ENCODE measurements at regions not wholly inside any gene's neighbourhood (a gene's known extent, or its start where the extent isn't known, plus 50 kb on each side); places are given as distances from the start of the nearest gene placed in this dataset.
"Not testable (repeated sequence)": the region's sequence is repeated elsewhere in the genome, so short reads cannot be mapped to it uniquely, and the experiment has no call there.

DNA sequence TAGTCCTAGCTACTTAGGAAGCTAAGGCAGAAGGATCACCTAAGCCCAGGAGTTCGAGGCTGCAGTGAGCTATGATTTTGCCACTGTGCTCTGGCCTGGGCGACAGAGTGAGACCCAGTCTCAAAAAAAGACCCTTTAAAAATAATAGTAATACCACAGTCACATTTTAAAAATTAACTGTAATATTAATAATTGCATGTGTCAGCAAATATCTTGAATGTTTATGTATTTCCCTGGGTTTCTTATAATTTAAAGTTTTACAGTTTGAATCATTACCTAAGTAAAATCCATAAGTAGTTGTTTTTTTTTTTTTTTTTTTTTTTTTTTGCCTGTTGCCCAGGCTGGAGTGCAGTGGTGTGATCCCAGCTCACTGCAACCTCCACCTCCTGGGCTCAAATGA, 69.2 kb downstream of the LYZL2 start:
- no peak for DNase-seq (ENCODE audit: low spot score)

DNA sequence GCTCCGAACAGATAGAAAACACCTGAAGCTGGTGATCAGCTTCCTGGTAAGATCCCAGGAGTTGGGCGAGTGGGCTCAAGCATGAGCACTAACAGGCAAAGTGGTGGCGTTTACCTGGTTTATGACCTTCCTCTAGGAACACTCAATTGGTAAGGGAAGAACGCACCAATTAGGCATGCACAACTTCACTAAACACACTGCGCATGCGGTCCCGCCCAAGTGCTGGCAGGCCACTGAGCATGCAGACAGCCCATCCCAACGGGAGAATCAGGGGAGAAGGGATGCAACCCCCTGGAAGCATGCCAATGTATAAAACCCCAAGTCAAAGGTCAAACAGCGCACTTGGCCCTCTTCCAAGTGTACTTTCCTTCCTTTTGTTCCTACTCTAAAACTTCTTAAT, 70.4 kb downstream of the LYZL2 start:
- DNase-seq (ENCODE audit: low spot score): no peak

DNA sequence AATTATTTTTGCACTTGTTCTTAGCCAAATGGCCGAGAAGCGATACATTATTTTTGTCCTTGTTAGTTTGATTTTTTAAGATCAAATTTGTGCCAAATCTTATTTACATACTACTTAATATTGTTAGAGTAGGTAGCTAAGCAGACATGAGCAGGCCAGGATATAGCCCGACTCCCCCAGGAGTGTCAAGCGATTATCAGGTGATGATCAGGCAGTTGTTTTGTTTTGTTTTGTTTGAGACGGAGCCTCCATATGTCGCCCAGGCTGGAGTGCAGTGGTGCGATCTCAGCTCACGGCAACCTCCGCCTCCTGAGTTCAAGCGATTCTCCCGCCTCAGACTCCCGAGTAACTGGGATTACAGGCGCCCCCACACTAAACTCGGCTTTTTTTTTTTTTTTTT, 71.1 kb downstream of the LYZL2 start:
- DNase-seq (ENCODE audit: low spot score): no peak

DNA sequence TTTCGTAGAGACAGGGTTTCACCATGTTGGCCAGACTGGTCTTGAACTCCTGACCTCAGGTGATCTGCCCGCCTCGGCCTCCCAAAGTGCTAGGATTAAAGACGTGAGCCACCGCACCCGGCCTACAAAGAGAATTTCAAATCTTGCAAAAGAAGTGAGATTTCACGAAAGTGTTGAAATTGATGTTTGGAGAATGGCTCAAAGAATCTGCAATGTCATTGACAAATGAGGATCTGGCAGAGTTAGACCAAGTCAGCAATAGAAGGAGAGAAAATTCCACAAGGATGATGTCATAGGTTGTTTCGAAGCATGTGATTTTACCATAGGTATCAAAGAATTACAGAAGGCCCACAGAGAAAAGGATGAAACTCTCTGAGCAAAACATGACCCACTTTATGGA, 71.7 kb downstream of the LYZL2 start:
- peak; percentile 13 for DNase-seq (ENCODE audit: low spot score)

DNA sequence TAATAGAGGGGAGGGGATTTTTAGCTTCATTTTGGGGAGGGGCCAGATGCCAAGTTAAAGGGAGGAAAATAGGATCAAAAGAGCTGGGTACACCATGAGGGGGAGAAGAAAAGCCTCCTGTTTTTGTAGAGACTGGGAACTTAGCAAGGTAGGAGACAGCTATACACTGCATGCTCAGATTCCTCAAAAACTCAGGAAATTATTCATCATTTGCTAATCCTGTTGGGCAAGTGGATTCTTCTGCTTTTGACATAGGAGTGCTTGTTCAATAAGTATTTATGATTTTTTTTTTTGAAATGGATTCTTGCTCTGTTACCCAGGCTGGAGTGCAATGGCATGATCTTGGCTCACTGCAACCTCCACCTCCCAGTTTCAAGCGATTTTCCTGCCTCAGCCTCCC, 73.4 kb downstream of the LYZL2 start:
- DNase-seq (ENCODE audit: low spot score): no peak

DNA sequence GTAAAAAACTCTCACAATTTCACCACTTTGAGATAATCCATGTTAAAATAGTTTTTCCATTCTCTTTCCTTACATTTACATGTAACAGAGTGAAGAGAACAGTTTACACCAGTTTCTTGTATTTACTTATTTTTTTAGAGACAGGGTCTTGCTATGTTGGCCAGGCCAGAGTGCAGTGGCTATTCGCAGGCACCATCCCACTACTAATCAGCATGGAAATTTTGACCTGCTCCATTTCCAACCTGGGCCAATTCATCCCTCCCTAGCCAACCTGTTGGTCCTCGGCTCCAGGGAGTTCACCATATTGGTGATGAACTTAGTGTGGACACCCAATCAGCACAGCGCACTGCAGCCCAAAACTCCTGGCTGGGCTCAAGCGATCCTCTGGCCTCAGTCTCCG, 74.1 kb downstream of the LYZL2 start:
- no peak for DNase-seq (ENCODE audit: low spot score)

DNA sequence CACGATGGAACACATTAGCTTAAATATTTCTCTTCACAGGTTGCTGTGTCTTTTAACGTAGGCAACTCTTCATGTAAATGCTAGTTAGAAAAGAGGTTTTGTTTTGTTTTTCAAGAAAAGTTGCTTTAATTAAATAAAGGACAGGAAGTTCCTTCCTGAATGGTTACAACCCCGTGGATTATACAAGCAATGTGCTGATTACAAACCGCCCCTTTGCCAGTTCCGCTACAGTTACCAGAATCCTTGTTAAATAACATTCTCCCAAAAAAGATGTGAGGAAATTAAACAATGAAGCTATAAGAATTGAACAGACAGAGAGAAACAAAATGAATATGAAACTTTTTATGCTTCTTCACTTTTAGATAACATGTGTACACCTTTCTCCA, 75.1 kb downstream of the LYZL2 start:
- no peak for DNase-seq (ENCODE audit: low spot score)

DNA sequence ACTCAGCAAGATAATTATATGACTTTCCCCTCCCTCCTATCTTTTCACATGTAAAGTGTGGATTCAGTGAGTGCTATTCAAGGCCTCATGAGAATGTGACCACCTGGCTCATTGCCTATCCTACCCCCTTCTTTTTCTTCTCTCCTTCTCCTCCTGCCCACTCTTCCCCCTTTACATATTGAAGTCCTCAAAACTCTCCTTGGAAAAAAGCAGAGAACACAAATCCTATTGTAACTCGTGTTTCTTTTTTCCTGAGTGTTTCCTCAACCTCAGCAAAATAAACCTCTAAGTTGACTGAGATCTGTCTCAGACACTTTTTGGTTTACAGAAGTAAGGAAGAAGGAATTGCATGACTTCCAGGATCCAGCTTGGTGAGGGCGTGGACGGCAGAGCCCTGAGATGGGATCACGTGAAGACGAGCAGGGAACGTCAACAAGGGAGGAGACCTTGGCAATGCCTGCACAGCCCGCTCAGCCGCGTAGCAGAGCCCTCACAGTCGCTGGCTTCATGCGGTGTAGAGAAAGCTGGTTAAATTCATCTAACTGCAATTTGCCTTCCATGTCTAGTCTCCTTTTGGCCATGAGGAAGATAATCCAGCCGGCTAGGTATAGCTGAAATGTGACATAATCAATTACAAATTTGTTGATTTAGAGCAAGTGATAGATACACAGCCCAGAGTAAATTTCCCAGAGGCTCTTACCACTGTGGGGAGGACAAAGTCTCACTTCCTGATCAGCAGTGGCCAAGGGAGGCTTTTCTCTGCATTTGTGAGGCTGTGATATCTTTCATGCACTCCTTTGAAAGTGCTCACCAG, 75.7 kb downstream of the LYZL2 start:
- peak; percentile 88 for DNase-seq (ENCODE audit: low spot score)

DNA sequence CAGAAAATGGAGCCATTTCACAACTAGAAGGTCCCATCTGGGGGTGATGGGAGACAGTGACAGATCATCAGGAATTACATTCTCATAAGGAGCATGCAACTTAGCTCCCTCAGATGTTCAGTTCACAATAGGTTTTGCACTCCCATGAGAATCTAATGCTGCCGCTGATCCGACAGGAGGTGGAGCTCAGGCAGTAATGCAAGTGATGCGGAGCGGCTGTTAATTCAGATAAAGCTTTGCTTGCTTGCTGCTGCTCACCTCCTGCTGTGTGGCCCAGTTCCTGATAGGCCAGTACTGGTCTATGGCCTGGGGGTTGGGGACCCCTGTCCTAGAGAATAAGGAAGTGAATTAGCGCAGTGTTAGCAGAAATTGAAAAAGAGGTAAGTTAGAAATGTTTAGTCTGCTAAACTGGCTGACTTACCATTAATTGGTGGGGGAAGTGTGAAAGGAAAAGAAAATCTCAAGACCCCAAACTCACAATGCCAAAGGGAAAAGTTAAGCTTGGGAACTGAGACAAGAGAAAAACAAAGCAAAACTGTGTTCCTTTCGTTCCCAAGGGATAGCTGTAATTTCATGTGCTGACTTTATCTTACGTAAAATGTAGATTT, 76.4 kb downstream of the LYZL2 start:
- DNase-seq (ENCODE audit: low spot score): no peak

DNA sequence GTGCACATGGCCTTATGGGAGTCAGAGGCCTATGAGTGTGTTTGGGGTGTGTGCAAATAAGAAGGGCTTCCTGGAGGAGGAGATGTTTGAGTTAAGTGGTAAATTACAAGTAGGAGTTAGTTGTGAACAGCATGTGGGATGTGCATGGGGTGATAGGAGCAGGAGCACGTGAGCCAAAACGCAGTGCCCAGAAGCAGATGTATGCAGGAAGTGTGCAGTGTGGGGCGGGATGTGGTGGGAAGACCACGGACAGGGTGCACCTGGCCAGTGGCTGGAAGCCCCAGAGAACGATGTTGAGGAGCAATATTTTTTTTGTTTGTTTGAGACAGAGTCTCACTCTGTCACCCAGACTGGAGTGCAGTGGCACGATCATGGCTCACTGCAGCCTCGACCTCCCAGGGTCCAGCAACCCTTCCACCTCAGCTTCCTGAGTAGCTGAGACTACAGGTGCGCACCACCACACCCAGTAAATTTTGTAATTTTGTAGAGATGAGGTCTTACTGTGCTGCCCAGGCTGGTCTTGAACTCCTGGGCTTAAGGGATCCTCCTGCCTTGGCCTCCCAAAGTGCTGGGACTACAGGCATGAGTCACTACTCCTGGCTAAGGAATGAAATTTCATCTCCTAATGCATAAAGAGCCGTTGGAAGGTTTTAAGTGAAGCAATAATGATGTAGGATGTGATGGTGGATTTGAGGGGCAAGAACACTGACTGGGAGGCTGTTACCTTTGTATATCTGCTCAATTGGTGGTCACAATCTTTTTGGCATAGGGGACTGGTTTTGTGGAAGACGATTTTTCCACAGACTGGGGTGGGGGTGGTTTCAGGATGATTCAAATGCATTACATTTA, 78.4 kb downstream of the LYZL2 start:
- DNase-seq (ENCODE audit: low spot score): no peak

DNA sequence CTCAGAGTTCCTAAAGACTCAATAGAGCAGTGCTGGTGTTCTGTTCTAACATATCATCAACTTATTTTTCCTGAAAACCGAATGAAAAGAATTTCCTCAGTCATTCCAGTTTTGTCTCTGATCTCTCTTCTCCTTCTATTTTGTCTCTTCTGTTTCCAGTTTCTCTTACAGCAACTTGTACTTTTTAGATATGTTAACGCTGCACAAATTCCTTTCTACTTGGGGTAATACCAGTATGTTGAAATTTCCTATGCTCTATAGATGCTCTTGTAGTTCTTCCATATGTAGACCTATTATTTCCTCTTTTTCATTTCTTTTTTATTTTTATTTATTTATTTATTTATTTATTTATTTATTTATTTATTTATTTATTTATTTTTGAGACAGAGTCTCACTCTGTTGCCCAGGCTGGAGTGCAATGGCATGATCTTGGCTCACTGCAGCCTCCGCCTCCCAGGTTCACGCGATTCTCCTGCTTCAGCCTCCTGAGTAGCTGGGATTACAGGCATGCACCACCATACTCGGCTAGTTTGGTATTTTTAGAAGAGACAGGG, 80.3 kb downstream of the LYZL2 start:
- DNase-seq (ENCODE audit: low spot score): not testable (repeated sequence)

DNA sequence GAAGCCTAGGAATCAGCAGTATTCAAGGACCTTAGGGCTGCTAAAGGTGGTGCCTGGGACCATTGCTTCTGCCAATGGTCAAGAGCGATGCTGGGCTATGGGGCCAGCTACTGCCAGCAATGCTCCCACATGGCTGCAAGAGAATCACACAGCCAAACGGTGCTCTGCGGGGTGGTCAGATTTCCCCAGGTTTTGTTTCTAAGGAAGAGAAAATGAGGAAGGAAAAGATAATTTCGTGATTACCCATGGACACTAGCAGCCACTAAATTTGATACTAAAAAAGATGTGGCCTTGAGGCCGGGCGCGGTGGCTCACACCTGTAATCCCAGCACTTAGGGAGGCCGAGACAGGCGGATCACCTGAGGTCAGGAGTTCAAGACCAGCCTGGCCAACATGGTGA, 83.0 kb downstream of the LYZL2 start:
- no peak for DNase-seq (ENCODE audit: low spot score)

DNA sequence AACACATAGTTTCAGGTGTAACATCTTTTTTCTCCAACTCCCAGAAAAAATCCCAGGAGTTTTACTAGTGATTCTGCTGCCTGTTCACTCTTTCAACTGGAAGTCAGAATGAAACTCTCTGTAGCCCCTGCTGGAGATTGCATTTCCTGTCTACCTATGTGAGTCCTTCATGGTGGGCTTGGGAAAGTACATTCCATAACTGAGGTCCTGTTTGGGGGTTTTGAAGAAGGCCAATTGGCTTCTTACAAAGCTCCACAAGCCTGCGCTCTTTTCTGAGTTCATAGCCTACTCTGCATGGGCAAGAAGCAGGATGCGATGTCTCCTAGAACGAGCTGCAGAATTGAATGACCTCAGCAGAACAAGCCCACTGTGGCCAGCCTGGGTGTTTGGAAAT, 86.7 kb downstream of the LYZL2 start:
- DNase-seq (ENCODE audit: low spot score): no peak

DNA sequence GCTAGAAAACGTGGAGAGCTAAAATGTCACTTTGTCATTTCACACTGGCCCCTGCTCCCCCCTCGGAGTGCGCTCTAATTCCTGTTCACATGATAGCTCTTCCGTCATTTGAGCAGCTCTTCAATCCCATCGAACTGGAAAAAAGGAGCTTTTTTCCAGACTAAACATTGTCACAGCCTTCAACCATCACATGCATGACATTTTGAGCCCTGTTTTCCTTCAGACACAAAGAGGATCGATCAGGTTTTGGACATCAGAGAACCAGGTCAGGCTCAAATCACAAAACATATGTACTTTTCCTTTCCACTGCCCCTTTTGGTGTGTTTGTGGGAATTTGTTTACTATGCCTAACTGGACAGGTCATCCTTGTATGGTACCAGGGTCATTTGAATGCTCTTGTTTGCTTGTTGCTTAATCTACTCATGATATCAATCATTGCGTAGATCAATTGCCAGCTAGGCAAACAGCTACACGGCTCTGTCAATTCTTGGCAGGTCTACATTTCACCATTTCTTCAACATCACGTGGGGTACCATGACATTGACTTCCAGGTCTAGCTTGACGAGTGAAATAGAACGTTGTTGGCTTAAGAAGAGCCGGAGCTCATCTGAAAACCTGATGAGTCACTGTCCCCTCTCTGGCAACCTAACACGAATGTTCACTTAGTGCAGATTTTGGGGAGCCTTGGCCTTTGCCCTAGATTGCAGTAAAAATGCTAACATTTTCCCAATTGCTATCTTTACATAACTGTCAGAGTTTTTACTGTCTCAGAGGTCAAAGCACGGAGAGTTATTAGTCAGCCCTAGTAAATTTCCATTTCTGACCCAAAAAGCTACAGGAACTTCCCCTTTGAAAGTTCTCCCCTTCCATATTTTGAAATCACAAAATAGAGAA, 87.3 kb downstream of the LYZL2 start:
- no peak for DNase-seq (ENCODE audit: low spot score)

DNA sequence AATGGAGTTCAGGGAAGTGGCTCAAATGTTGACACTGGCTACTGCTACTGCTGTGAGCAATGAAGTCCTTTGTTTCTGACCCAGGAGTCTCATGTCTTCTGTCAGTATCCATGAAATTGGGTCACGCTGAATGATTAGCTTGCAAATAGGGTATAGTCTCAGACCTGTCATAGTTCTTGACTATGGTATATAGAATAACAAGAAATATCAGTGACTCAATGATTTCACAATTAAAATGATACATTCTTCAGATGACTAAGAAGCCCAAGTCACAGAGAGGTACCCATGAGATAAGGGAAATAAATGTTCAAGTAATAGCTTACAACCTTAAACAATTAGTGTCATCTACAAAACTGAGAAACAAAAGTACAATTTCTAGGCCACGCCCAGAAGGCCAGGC, 89.3 kb downstream of the LYZL2 start:
- no peak for DNase-seq (ENCODE audit: low spot score)

DNA sequence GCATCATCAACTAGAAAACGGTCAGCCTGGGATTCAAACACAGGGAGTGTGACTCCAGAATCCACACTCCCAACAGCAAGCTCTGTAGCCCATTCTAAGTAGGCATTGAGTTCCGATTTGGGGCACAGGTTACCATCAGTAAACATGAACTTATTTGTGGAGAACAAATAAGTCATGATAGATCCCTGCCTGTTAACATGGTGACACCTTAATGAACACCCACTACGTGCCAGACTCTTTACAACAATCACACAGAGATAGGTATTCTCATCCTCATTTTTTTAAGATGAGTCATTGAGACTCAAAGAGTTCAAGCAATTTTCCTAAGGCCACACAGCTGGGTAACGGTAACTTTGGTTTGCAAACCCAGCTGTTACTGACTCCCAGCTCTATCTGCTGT, 91.5 kb downstream of the LYZL2 start:
- no peak for DNase-seq (ENCODE audit: low spot score)

DNA sequence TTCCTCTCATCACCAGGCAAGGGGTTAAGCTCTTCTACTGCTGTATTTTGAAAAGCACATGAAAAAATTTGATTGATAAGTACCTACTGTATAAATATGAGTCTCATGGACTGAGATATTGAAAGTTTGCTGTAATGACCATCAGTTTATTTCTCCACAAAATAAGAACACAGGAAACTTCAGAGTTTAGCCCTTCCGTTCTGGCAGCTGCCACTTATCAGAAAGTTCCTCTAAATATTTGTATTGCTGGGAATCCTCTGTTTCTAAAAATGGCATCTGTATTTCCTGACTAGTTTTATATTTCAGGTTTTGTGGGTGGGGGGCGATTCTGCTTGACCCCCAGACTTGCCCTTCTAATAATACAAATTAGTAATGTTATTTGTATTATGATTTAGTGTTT, 92.0 kb downstream of the LYZL2 start:
- DNase-seq (ENCODE audit: low spot score): no peak

DNA sequence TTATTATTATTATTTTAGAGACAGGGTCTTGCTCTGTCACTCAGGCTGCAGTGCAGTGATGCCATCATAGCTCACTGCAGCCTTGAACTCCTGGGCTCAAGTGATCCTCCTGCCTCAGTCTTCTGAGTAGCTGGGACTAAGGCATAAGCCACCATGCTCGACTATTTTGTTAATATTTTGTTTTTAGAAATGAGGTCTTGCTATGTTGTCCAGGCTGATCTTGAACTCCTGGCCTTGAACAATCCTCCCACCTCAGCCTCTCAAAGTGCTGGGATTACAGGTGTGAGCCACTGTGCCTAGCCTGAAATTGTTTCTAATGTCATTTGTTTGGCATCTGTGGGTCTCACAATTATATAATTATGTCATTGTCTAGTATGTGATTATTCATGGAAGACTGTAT, 92.4 kb downstream of the LYZL2 start:
- DNase-seq (ENCODE audit: low spot score): not testable (repeated sequence)

DNA sequence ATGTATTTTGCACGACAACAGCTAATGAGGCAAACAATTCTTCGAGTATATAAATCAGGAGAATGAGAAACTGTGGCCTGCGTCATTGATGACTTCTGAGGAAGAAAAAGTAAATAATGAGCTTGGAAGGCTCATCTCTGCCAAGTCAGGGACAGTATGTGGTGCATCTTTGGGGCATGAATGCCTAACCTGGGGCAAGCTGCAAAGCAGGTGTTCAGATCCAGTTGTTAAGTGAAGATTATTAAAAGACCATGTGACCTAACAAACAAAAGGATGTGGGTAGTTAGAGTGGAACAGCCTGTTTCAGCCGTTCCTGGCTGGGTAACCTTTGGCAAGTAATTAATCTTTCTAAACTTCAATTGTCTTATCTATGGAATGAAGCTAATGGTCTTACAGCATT, 93.0 kb downstream of the LYZL2 start:
- DNase-seq (ENCODE audit: low spot score): no peak

DNA sequence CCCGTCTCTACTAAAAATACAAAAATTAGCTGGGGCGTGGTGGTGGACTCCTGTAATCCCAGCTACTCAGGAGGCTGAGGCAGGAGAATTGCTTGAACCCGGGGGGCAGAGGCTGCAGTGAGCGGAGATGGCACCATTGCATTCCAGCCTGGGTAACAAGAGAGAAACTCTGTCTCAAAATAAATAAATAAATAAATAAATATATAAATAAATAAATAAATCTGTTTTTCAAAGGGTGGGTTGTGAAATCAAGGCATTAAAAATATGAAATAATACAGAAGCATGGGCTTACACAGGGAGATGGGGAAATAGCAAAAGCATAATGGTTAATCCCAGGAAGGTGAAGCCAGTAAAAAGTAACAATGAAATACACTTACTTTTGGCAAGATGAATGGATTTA, 93.9 kb downstream of the LYZL2 start:
- no peak for DNase-seq (ENCODE audit: low spot score)

DNA sequence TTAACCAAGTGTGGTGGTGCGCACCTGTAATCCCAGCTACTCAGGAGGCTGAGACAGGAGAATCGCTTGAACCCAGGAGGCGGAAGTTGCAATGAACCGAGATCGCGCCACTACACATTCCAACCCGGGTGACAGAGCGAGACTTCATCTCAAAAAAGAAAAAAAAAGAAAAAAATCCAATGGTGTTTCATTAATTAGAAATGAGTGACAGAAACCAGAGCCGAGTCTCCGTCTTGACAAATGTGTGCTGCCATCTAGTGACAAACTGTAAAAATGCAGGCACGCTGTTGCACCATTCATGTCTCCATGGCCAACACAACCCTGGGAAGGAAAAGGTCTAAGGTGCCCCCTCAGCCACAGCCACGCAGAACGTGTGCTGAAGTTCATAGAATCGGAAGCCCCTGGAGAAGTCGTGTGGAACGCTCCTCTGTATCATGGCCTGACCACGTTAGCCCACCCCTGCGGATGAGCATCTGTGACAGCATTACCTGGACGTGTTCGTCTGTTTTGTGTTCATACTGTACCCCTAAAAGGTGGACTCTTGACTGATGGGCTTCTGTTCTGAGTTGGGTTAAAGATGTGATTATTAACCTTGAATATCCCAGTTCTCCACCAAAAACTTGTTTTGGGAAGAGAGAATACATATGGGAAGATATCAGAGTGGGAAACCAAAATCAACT, 94.9 kb downstream of the LYZL2 start:
- peak; percentile 84 for DNase-seq (ENCODE audit: low spot score)
